ENCODE measurements at regions not wholly inside any gene's neighbourhood (a gene's known extent, or its start where the extent isn't known, plus 50 kb on each side); places are given as distances from the start of the nearest gene placed in this dataset.

GRCh38 chr2:55102056-55102812, 52.0 kb upstream of the RTN4 start:
- no peak for TF ChIP-seq ZNF138 (tag by site-specific recombination; IDR thresholded peaks at IDR 0.05; ENCODE audit: borderline replicate concordance)
- TF ChIP-seq, protein P1, sequence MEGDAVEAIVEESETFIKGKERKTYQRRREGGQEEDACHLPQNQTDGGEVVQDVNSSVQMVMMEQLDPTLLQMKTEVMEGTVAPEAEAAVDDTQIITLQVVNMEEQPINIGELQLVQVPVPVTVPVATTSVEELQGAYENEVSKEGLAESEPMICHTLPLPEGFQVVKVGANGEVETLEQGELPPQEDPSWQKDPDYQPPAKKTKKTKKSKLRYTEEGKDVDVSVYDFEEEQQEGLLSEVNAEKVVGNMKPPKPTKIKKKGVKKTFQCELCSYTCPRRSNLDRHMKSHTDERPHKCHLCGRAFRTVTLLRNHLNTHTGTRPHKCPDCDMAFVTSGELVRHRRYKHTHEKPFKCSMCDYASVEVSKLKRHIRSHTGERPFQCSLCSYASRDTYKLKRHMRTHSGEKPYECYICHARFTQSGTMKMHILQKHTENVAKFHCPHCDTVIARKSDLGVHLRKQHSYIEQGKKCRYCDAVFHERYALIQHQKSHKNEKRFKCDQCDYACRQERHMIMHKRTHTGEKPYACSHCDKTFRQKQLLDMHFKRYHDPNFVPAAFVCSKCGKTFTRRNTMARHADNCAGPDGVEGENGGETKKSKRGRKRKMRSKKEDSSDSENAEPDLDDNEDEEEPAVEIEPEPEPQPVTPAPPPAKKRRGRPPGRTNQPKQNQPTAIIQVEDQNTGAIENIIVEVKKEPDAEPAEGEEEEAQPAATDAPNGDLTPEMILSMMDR (tag by site-specific recombination; IDR thresholded peaks at IDR 0.05) = no peak
- no peak for TF ChIP-seq SCRT2 (tag by site-specific recombination; IDR thresholded peaks at IDR 0.05)

Measured in HEK293 (cell line).